ENCODE measurements at regions not wholly inside any gene's neighbourhood (a gene's known extent, or its start where the extent isn't known, plus 50 kb on each side); places are given as distances from the start of the nearest gene placed in this dataset.
"Not testable (repeated sequence)": the region's sequence is repeated elsewhere in the genome, so short reads cannot be mapped to it uniquely, and the experiment has no call there.

DNA sequence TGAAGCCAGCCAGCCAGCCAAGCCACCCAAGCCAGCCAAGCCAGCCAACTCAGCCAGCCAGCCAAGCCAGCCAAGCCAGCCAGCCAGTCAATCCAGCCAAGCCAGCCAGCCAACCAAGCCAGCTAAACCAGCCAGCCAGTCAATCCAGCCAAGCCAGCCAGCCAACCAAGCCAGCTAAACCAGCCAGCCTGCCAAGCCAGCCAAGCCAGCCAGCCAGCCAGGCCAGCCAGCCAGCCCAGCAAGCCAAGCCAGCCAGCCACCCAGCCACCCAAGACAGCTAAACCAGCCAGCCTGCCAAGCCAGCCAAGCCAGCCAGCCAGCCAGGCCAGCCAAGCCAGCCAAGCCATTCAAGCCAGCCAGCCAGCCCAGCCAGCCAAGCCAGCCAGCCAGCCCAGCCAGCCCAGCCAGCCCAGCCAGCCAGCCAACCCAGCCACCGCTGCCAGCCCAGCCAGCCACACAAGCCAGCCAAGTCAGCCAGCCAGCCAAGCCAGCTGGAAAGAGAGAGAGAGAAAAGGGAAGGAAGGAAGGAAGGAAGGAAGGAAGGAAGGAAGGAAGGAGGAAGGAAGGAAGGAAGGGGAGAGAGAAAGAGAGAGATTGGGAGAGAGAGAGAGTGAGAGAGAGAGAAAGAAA, 1606.8 kb downstream of the RPIA start:
- not testable (repeated sequence) for TF ChIP-seq SMC3, POLR2A (IDR thresholded peaks at IDR 0.05; ENCODE audit: low read depth, low read length)
- TF ChIP-seq, protein P1, sequence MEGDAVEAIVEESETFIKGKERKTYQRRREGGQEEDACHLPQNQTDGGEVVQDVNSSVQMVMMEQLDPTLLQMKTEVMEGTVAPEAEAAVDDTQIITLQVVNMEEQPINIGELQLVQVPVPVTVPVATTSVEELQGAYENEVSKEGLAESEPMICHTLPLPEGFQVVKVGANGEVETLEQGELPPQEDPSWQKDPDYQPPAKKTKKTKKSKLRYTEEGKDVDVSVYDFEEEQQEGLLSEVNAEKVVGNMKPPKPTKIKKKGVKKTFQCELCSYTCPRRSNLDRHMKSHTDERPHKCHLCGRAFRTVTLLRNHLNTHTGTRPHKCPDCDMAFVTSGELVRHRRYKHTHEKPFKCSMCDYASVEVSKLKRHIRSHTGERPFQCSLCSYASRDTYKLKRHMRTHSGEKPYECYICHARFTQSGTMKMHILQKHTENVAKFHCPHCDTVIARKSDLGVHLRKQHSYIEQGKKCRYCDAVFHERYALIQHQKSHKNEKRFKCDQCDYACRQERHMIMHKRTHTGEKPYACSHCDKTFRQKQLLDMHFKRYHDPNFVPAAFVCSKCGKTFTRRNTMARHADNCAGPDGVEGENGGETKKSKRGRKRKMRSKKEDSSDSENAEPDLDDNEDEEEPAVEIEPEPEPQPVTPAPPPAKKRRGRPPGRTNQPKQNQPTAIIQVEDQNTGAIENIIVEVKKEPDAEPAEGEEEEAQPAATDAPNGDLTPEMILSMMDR (conservative IDR thresholded peaks at IDR 0.05; ENCODE audit: low read depth, low read length): not testable (repeated sequence)
